Activated naive CD4-positive, alpha-beta T cell treated with anti-CD3 and anti-CD28 coated beads, Interleukin-2, amount 50 U/mL, for 16 hours (primary cell): ENCODE measurements at regions not wholly inside any gene's neighbourhood (a gene's known extent, or its start where the extent isn't known, plus 50 kb on each side); places are given as distances from the start of the nearest gene placed in this dataset.
"Not testable (repeated sequence)": the region's sequence is repeated elsewhere in the genome, so short reads cannot be mapped to it uniquely, and the experiment has no call there.

ENCODE experiments used
- DNase-seq: peaks from one replicate; pipeline ENCODE4 v3.0.0-alpha.2; 2020

- DNase-seq: no peak
Measured at GRCh38 chrX:74063426-74064155, 211.1 kb upstream of the XIST start.

DNA sequence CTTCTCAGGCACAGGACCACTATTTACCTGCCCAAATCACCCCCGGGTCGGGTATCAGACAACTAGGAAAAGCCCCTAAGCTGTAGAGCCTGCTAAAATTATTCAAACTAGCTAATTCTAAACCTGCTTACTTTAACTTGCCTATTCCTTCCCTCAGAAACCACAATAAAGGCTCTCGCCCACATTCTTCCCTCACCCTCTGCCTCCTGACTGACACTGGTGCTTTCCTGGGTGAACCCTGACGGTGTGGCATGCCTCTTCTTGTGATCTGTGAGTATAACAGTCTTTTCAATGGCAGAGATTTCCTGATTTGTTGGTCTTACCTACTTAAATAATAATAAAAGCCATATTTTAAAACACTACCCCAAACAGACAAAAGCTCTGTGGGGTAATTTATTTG lies 209.4 kb upstream of the XIST start:
- no peak for DNase-seq

DNA sequence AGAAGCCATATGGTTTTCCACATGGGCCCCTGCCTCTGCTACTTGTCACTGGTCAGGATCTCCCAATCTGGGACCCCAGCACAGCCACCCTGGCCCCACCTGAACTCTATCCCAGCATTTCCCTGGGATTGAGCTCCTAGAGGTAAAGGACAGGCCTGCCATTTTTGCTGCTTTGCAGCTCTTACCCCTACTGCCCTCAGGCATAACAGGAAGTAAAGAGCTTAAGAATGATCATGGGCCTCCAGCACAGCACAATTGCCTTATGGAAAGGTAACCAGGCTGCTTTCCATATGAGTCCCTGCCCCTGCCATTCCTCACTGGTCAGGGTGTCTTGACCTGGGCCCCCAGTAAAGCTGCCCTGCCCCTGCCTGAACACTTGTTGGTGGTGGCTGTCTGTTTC lies 196.6 kb upstream of the XIST start:
- no peak for DNase-seq

DNA sequence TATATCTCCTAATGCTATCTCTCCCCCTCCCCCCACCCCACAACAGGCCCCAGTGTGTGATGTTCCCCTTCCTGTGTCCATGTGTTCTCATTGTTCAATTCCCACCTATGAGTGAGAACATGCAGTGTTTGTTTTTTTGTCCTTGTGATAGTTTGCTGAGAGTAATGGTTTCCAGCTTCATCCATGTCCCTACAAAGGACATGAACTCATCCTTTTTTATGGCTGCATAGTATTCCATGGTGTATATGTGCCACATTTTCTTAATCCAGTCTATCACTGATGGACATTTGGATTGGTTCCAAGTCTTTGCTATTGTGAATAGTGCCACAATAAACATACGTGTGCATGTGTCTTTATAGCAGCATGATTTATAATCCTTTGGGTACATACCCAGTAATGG lies 181.6 kb upstream of the XIST start:
- DNase-seq: not testable (repeated sequence)

DNA sequence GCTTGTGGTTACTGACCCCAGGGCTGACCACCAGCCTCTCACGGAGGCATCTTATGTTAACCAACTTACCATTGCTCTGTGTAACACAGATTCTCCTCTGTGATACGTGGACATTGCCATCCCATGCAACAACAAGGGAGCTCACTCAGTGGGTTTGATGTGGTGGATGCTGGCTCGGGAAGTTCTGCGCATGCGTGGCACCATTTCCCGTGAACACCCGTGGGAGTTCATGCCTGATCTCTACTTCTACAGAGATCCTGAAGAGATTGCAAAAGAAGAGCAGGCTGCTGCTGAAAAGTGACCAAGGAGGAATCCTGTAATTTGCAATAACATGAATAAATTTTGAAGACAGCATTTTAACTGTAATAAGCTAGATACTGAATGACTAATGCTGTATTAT lies 179.0 kb upstream of the XIST start:
- DNase-seq: not testable (repeated sequence)

DNA sequence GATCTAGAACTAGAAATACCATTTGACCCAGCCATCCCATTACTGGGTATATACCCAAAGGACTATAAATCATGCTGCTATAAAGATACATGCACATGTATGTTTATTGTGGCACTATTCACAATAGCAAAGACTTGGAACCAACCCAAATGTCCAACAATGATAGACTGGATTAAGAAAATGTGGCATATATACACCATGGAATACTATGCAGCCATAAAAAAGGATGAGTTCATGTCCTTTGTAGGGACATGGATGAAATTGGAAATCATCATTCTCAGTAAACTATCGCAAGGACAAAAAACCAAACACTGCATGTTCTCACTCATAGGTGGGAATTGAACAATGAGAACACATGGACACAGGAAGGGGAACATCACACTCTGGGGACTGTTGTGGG lies 178.3 kb upstream of the XIST start:
- DNase-seq: not testable (repeated sequence)

GRCh38 chrX:74025145-74025544 lies 172.6 kb upstream of the XIST start:
- DNase-seq: not testable (repeated sequence)

DNA sequence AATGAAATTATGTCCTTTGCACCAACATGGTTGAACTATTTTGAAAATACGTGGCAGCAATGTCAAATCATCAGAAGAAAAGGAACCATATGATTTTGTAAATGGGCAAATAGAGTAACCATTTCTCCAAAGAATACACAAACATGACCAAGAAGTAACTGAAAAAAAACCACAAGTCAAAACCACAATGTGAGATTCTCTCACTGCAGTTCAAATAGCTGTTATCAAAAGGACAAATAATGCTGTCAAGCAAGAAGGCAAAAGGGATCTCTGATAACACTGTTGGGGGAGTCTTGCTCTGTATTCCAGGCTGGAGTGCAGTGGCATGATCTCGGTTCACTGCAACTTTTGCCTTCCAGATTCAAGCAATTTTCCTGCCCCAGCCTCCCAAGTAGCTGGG lies 170.7 kb upstream of the XIST start:
- no peak for DNase-seq

- DNase-seq: no peak
Measured at GRCh38 chrX:74018253-74018652, 165.7 kb upstream of the XIST start.

GRCh38 chrX:74015379-74016019 lies 163.0 kb upstream of the XIST start:
- DNase-seq: peak; percentile 46

- no peak for DNase-seq
Measured at GRCh38 chrX:74009041-74009440, 156.5 kb upstream of the XIST start.

GRCh38 chrX:73992019-73992418 lies 139.5 kb upstream of the XIST start:
- DNase-seq: no peak

GRCh38 chrX:73987166-73987565 lies 134.7 kb upstream of the XIST start:
- no peak for DNase-seq

GRCh38 chrX:73979551-73980131 lies 127.1 kb upstream of the XIST start:
- DNase-seq: no peak

DNA sequence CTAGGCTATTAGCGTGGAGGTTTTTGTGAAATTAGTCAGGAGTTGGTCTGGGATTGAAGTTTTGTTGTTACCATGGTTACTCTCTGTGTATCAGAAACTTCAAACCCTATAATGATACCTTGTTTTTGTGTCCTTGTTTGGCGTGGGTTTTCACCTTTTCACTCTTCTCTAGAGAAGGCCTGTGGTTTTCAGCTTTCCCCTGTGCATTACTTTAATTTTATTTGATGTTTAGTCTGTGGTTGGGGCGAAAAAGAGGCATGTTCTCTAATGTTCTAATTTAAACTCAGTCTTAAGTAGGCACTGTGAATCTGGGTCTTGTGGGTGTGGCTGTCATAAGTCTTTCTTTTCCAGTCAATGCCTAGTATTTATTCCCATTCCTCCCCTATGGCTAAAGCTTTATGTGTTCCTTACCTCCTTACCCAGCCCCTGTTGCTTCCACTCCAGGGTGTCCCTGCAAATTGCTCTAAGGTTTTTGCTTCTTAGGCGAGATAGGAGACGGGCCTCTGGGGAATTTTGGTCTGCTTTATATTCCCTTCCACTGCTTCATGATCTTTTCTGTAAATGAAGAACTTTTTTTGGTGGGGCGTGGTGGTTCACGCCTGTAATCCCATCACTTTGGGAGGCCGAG lies 125.1 kb upstream of the XIST start:
- no peak for DNase-seq

- not testable (repeated sequence) for DNase-seq
Measured at GRCh38 chrX:73967461-73967860, 114.9 kb upstream of the XIST start.

GRCh38 chrX:73965833-73966232 lies 113.3 kb upstream of the XIST start:
- DNase-seq: no peak

GRCh38 chrX:73964579-73964978 lies 112.1 kb upstream of the XIST start:
- DNase-seq: no peak

- DNase-seq: no peak
Measured at GRCh38 chrX:73963682-73964081, 111.2 kb upstream of the XIST start.

DNA sequence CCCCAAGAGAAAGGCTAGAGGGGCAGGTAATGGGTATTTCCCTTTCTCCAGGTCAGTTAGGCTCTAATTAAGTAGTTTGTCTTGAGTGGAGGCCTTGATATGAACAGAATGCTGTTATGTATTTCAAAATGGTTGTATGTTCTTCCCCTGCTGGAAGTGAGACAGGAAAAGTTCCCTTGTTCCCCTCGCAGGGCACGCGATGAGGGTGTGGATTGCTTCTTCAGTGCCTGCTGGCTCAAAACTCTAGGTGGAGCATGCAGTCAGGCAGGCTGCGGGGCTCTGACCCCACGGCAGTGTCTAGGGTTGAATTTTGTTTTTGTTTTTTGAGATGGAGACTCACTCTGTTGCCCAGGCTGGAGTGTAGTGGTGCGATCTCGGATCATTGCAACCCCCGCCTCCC lies 110.4 kb upstream of the XIST start:
- no peak for DNase-seq

DNA sequence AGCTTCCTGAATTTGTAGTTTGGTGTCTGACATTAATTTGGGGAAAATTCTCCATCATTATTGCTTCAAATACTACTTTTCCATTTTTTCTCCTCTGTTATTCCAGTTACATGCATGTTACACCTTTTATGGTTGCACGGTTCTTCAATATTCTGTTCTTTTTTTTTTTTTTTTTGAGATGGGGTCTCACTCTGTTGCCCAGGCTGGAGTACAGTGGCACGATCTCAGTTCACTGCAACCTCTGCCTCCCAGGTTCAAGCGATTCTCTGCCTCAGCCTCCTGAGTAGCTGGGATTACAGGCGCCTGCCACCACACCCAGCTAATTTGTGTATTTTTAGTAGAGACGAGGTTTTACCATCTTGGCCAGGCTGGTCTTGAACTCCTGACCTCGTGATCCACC lies 109.4 kb upstream of the XIST start:
- not testable (repeated sequence) for DNase-seq

GRCh38 chrX:73944563-73944908 lies 92.0 kb upstream of the XIST start:
- DNase-seq: no peak

GRCh38 chrX:73943693-73944562 lies 91.4 kb upstream of the XIST start:
- peak; percentile 86 for DNase-seq
